CD14-positive monocyte (primary cell): ENCODE measurements at regions not wholly inside any gene's neighbourhood (a gene's known extent, or its start where the extent isn't known, plus 50 kb on each side); places are given as distances from the start of the nearest gene placed in this dataset.

Experiments used
- DNase-seq, 3 donors: peaks; one replicate each; pipeline ENCODE4 v3.0.0-alpha.2; 2011 to 2022
- H2AFZ ChIP-seq: 2 replicates; pipeline ENCODE4 v1.6.0; 2012; ENCODE audit warnings: mild to moderate bottlenecking, low read depth, low read length, inconsistent platforms; ENCODE audit not compliant: insufficient read depth, poor library complexity, severe bottlenecking
- H3K27ac ChIP-seq, 2 donors: 1 replicate in 1 of 2; 2 replicates in 1 of 2; pipeline ENCODE4 v1.5.1; 2012 to 2013; ENCODE audit warnings: low read length in 2 of 2, control low read depth in 1 of 2, inconsistent platforms in 1 of 2, low read depth in 1 of 2, mild to moderate bottlenecking in 1 of 2
- H3K27me3 ChIP-seq, 2 donors: one replicate each; pipeline versions ENCODE4 v1.6.0 to v1.6.1; 2011 to 2013; ENCODE audit warnings: low read length in 2 of 2; ENCODE audit not compliant: control insufficient read depth in 2 of 2, insufficient read depth in 2 of 2
- H3K36me3 ChIP-seq, 2 donors: replicated peaks in 1 of 2; 1 replicate in 1 of 2; 2 replicates in 1 of 2; pipeline versions ENCODE4 v1.5.1 to v1.6.1; 2012 to 2013; ENCODE audit warnings: low read length in 2 of 2, control low read depth in 1 of 2, inconsistent platforms in 1 of 2, mild to moderate bottlenecking in 1 of 2; ENCODE audit not compliant: insufficient read depth in 2 of 2, control insufficient read depth in 1 of 2
- H3K4me1 ChIP-seq, 2 donors: 1 replicate in 1 of 2; 2 replicates in 1 of 2; pipeline versions ENCODE4 v1.5.1 to v1.6.1; 2012 to 2013; ENCODE audit warnings: low read length in 2 of 2, control low read depth in 1 of 2, inconsistent platforms in 1 of 2, mild to moderate bottlenecking in 1 of 2, moderate library complexity in 1 of 2; ENCODE audit not compliant: insufficient read depth in 2 of 2, control insufficient read depth in 1 of 2
- H3K4me2 ChIP-seq: replicated peaks from 2 replicates; pipeline ENCODE3; 2012; ENCODE audit warnings: low read length, moderate library complexity, mild to moderate bottlenecking; ENCODE audit not compliant: poor library complexity, severe bottlenecking; ENCODE audit errors: extremely low read depth
- H3K4me3 ChIP-seq, 3 experiments: fragments of 200-600 bp in 1 of 3; sonication (generic) in 1 of 3; replicated peaks in 1 of 3; 1 replicate in 2 of 3; 2 replicates in 1 of 3; pipeline ENCODE4 v1.5.1; 2011 to 2013; ENCODE audit warnings: low read length in 3 of 3, mild to moderate bottlenecking in 3 of 3, control low read depth in 2 of 3, low read depth in 2 of 3, inconsistent platforms in 1 of 3, moderate library complexity in 1 of 3
- H3K79me2 ChIP-seq: 2 replicates; pipeline ENCODE4 v1.6.0; 2012; ENCODE audit warnings: mild to moderate bottlenecking, control low read depth, inconsistent platforms, low read length, moderate library complexity; ENCODE audit not compliant: insufficient read depth
- H3K9ac ChIP-seq: 2 replicates; pipeline ENCODE4 v1.6.0; 2017; ENCODE audit warnings: low read length, mild to moderate bottlenecking; ENCODE audit not compliant: insufficient read depth, poor library complexity, severe bottlenecking
- H3K9me3 ChIP-seq, 2 donors: replicated peaks in 1 of 2; 1 replicate in 1 of 2; 2 replicates in 1 of 2; pipeline versions ENCODE4 v1.5.1 to v1.6.1; 2012 to 2013; ENCODE audit warnings: low read length in 2 of 2, control low read depth in 1 of 2; ENCODE audit not compliant: control insufficient read depth in 1 of 2, insufficient read depth in 1 of 2
- H4K20me1 ChIP-seq: 2 replicates; pipeline ENCODE4 v1.6.0; 2012; ENCODE audit warnings: mild to moderate bottlenecking, low read length, control low read depth, moderate library complexity; ENCODE audit not compliant: insufficient read depth
- H3K27ac Mint-ChIP-seq, 7 donors: one replicate each; pipeline ENCODE4 v1.8.0; 2020; ENCODE audit warnings: mild to moderate bottlenecking in 7 of 7, mixed read lengths in 7 of 7, moderate library complexity in 6 of 7, inconsistent platforms in 2 of 7
- H3K27me3 Mint-ChIP-seq, 3 donors: one replicate each; pipeline ENCODE4 v1.8.0; 2021 to 2022; ENCODE audit warnings: low read depth in 3 of 3, mild to moderate bottlenecking in 3 of 3, mixed read lengths in 3 of 3, moderate library complexity in 3 of 3, inconsistent platforms in 1 of 3
- H3K36me3 Mint-ChIP-seq, 2 donors: one replicate each; pipeline ENCODE4 v1.8.0; 2020; ENCODE audit warnings: mixed read lengths in 2 of 2, inconsistent platforms in 1 of 2, mild to moderate bottlenecking in 1 of 2
- H3K4me1 Mint-ChIP-seq: one replicate; pipeline ENCODE4 v1.8.0; 2020; ENCODE audit warnings: mild to moderate bottlenecking, mixed read lengths
- H3K4me3 Mint-ChIP-seq, 2 donors: one replicate each; pipeline ENCODE4 v1.8.0; 2020; ENCODE audit warnings: mild to moderate bottlenecking in 2 of 2, mixed read lengths in 2 of 2, moderate library complexity in 1 of 2
- H3K9me3 Mint-ChIP-seq, 7 donors: one replicate each; pipeline ENCODE4 v1.8.0; 2020 to 2022; ENCODE audit warnings: mixed read lengths in 7 of 7, mild to moderate bottlenecking in 6 of 7, moderate library complexity in 6 of 7, inconsistent platforms in 2 of 7
- WGBS: methylation state at CpG from one replicate; pipeline ENCODE4 v1.1.5; 2013; ENCODE audit warnings: missing lambda C conversion rate; ENCODE audit not compliant: insufficient coverage; 5-methylcytosine and 5-hydroxymethylcytosine counted together
- intact Hi-C, 2 donors: fragments of 100-400 bp; cut with micrococcal nuclease; formaldehyde crosslinking; loops; one replicate each; pipeline versions ENCODE4 v1.15.0 to v1.15.1; 2023
- TF ChIP-seq, protein P1 (sequence below): fragments of 200-600 bp; IDR thresholded peaks from one replicate; pipeline ENCODE4 v1.8.0; 2022; ENCODE audit warnings: antibody characterized with exemption, mild to moderate bottlenecking

DNA sequence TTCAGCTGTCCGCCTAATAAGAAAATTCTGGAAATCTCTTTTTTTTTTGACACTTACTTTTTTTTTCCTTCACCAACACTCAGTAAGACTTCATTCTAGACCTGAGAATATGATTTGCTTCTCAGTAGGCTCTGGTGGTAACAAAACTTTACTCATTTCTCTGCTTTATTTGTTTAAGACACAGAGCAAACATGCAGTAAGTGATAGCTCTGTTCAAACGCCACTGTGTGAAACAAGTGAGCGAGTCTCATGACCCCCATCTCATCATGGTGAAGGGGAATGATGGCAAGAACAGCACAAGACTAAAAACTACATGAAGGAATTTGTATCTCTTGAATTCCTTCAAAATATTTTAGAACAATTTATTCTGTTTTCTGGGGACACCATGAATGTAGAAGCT, 541.6 kb upstream of the POU3F2 start:
- Mint-ChIP-seq H3K27me3 (peaks cover 0 to 2% (median 0%) of the 10 kb centered on the region in 3 donors), H3K4me1 (no peaks in the 10 kb centered on the region), H3K4me3 (no peak overlapping the region), H3K36me3 (no peaks in the 10 kb centered on the region), H3K27ac (no peak overlapping the region), H3K9me3 (peaks cover 0 to 3% (median 0%) of the 10 kb centered on the region in 7 donors)
- no CpG with 5 or more reads among the region's 3 CpGs for WGBS
- Histone ChIP-seq H4K20me1 (no peaks in the 10 kb centered on the region), H3K4me2 (no peak overlapping the region), H3K9me3 (no peaks in the 10 kb centered on the region), H3K4me1 (no peaks in the 10 kb centered on the region), H2AFZ (no peak overlapping the region), H3K27me3 (no peaks in the 10 kb centered on the region), H3K4me3 (no peak overlapping the region), H3K36me3 (no peaks in the 10 kb centered on the region), H3K79me2 (no peaks in the 10 kb centered on the region), H3K27ac (no peak overlapping the region), H3K9ac (no peak overlapping the region)
- no peak for DNase-seq
- intact Hi-C loops: no loop called here
- TF ChIP-seq, protein P1, sequence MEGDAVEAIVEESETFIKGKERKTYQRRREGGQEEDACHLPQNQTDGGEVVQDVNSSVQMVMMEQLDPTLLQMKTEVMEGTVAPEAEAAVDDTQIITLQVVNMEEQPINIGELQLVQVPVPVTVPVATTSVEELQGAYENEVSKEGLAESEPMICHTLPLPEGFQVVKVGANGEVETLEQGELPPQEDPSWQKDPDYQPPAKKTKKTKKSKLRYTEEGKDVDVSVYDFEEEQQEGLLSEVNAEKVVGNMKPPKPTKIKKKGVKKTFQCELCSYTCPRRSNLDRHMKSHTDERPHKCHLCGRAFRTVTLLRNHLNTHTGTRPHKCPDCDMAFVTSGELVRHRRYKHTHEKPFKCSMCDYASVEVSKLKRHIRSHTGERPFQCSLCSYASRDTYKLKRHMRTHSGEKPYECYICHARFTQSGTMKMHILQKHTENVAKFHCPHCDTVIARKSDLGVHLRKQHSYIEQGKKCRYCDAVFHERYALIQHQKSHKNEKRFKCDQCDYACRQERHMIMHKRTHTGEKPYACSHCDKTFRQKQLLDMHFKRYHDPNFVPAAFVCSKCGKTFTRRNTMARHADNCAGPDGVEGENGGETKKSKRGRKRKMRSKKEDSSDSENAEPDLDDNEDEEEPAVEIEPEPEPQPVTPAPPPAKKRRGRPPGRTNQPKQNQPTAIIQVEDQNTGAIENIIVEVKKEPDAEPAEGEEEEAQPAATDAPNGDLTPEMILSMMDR: no peak

DNA sequence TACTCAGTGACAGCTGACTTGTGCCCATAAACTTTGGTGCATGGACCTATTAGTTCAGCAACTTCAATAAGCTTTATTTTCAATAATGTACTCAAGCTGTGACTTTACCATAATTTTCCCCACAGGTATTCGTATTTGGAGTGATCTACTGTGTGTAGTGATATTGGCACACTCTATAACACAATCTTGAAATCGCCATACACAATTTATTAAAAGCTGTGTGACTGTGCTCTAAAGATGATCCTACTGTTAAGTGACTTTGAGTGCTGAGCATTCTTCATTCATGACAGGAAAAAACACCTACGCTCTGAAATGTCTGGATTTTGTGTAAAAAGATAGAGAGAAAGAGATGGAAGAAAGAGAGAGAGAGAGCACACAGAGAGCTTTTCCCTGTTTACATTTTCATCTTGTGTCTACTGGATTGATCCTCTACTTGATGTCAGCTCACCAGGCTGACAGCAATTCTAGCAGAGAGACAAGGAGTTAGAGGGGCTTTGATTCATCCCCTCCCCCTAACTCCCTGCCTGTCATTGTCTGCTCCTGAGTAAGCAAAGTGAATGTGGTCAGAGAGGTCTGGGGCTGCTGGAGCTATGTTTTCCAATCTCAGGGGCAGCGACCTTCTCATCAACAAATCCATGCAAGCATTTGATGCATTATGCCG, 538.7 kb upstream of the POU3F2 start:
- no peak overlapping the region for H3K27ac Mint-ChIP-seq
- Histone ChIP-seq H3K4me1 (no peaks in the 10 kb centered on the region), H3K79me2 (no peaks in the 10 kb centered on the region), H3K4me2 (no peak overlapping the region), H3K27ac (no peak overlapping the region), H3K9me3 (no peaks in the 10 kb centered on the region), H4K20me1 (no peaks in the 10 kb centered on the region), H3K36me3 (no peaks in the 10 kb centered on the region), H3K9ac (no peak overlapping the region), H2AFZ (no peak overlapping the region), H3K4me3 (no peak overlapping the region), H3K27me3 (no peaks in the 10 kb centered on the region)
- peaks cover 0 to 3% (median 0%) of the 10 kb centered on the region in 7 donors for H3K9me3 Mint-ChIP-seq
- no peak overlapping the region for H3K4me3 Mint-ChIP-seq
- no peaks in the 10 kb centered on the region for H3K4me1 Mint-ChIP-seq
- no peaks in the 10 kb centered on the region for H3K36me3 Mint-ChIP-seq
- no peak for DNase-seq
- WGBS: 50% methylated on average over 2 of the region's 5 CpGs
- intact Hi-C loops: no loop called here
- TF ChIP-seq, protein P1: no peak
- H3K27me3 Mint-ChIP-seq: peaks cover 0 to 2% (median 0%) of the 10 kb centered on the region in 3 donors
